ENCODE measurements at regions not wholly inside any gene's neighbourhood (a gene's known extent, or its start where the extent isn't known, plus 50 kb on each side); places are given as distances from the start of the nearest gene placed in this dataset.
"Not testable (repeated sequence)": the region's sequence is repeated elsewhere in the genome, so short reads cannot be mapped to it uniquely, and the experiment has no call there.

DNA sequence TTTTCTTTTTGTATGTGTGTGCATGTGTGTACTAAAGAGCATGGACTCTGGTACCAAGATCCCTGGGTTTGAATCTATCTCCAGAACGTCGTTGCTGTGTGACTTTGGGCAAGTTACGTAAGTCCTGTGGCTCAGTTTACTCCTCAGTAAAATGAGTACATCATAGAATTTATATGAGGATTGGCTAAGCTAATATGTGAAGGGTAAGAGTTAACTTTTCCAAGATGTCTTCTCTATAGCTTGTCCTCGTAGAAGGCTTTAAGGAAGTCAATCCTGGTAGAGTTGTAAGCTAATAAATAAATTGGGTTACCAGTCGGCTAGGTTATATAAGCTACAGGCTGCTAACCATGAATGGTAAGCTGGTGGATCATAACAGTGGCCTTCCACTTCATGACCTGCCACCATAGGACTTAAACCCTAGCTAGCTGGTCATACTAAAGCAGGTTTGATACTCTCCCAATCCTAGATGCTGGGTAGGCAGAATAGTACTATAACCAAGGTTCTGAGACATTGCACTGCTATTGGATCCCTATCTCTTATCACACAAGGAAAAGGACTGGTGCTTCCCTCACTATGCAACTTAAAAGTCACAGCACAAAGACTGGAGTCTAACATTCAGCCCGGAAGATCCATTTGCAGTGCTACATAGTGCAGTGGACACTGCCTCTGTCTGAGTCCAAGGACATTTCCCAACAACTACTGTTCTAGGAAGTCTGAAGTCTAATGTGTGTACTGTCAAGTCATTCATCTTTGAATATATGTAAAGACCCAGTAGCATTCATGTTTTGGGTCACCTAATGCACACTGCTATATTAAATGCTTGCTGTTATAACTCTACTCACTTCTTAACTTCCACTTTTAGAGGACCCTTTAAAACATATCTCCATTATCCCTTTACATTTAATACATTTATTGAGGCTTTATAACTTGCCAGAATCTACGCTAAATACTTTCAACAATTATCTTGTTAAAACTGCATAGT lies 156.2 kb downstream of the CRPPA start:
- Histone ChIP-seq H3K4me3 (ENCODE audit: low read length) (no peak overlapping the region), H3K27ac (ENCODE audit: low read length) (no peak overlapping the region), H3K9me3 (ENCODE audit: control insufficient read depth, low read length) (no peaks in the 10 kb centered on the region), H3K4me1 (ENCODE audit: control insufficient read depth, insufficient read depth, low read length) (no peaks in the 10 kb centered on the region), H3K27me3 (ENCODE audit: control insufficient read depth, insufficient read depth) (no peaks in the 10 kb centered on the region)
- ATAC-seq = no peak
- no peak for DNase-seq
- intact Hi-C loops (cut with DNase I) = no loop called here
- WGBS = 83% methylated on average over 7 of the region's 7 CpGs

DNA sequence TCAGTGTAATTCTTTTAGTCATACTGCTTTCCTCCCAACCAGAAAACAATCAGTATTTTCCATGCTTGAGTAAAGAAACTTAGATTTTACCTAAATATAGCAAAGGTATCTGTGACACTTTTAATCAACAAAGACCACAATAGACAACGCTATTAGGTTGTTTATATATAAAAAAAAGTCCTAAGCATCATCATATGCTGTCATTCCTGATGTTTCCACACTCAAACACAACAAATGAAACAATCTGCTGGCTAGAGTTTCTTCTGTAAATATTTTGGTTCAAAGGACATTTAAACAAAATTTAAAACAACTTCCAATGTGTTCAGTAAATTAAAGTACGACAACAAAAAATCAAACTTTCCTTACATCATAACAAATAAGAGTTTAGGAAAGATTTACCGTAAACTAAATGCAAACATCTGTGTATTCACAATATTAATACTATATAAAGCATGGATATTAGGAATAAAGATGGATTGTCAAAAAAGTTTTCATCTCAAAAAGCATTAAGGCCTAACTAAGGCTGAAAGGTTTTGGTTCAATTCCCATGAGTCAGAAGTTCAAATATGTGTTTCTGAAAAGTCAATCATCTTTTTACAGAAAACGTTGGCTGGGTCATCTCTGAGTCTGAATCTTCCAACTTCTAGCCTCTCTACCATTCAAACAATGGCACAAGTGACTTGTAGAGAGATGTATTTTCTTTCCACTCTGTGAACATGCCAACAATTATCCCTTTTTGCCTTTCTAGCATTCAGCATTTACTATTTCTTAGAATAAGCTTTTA lies 157.1 kb downstream of the CRPPA start:
- Histone ChIP-seq H3K4me1 (ENCODE audit: control insufficient read depth, insufficient read depth, low read length) (no peaks in the 10 kb centered on the region), H3K27me3 (ENCODE audit: control insufficient read depth, insufficient read depth) (no peaks in the 10 kb centered on the region), H3K4me3 (ENCODE audit: low read length) (no peak overlapping the region), H3K27ac (ENCODE audit: low read length) (no peak overlapping the region), H3K9me3 (ENCODE audit: control insufficient read depth, low read length) (no peaks in the 10 kb centered on the region)
- ATAC-seq = no peak
- 83% methylated on average over 4 of the region's 4 CpGs for WGBS
- intact Hi-C loops (cut with DNase I) = no loop called here
- no peak for DNase-seq

DNA sequence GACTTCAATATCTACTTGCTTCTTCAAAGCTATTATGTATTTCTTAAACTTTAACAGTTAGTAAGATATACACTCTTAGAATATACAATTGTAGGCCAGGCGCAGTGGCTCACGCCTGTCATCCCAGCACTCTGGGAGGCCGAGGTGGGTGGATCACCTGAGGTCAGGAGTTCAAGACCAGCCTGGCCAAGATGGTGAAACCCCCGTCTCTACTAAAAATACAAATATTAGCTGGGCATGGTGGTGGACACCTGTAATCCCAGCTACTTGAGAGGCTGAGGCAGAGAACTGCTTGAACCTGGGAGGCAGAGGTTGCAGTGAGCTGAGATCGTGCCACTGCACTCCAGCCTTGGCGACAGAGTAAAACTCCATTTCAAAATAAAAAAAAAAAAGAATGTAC lies 158.0 kb downstream of the CRPPA start:
- H3K4me1 ChIP-seq (ENCODE audit: control insufficient read depth, insufficient read depth, low read length); H3K27ac ChIP-seq (ENCODE audit: low read length); H3K4me3 ChIP-seq (ENCODE audit: low read length); ATAC-seq; intact Hi-C loops (cut with DNase I); H3K9me3 ChIP-seq (ENCODE audit: control insufficient read depth, low read length); DNase-seq; H3K27me3 ChIP-seq (ENCODE audit: control insufficient read depth, insufficient read depth): not testable (repeated sequence)
- WGBS = 98% methylated on average over 6 of the region's 6 CpGs

DNA sequence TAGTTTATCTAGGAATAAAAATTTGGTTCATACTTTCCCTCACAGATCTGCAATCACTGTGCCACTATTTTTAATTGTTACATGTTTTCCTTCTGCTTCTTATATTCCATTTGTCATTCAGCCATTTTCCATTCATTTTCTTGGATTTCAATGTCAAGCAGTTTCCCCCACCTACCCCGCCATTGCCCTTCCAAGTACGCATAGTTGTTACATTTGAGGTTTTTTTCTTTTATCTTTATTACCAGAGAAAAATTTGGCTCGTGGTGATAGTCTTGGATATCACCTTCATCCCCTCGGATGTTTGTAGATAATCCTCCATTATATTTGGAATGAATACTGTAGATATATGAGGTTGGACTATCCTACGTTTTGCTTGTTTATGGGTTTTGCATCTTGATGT lies 159.7 kb downstream of the CRPPA start:
- DNase-seq (no peak), ATAC-seq (no peak)
- Histone ChIP-seq H3K27ac (ENCODE audit: low read length) (no peak overlapping the region), H3K9me3 (ENCODE audit: control insufficient read depth, low read length) (no peaks in the 10 kb centered on the region), H3K4me3 (ENCODE audit: low read length) (no peak overlapping the region), H3K4me1 (ENCODE audit: control insufficient read depth, insufficient read depth, low read length) (no peaks in the 10 kb centered on the region), H3K27me3 (ENCODE audit: control insufficient read depth, insufficient read depth) (no peaks in the 10 kb centered on the region)
- intact Hi-C loops (cut with DNase I) = no loop called here
- WGBS = 75% methylated on average over 5 of the region's 5 CpGs

DNA sequence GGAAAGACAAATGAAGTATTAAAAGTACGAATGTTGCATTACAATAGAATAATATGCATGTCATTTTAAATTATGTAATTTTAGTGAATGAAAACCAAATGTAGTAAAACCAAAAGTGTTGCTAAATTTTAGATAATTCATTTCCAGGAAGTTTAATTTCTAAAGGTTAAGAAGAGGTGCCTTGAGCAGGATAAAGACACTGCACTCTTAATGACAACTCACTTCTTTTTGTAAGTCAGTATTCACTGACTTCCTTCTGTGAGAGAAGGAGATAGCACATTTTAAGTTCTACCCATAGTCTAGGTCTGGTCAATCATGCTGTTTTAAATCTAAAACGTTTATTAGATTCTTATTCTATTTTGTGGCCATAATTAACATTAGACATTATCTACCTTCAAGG lies 160.2 kb downstream of the CRPPA start:
- no peak overlapping the region for H3K27ac ChIP-seq (ENCODE audit: low read length)
- H3K4me1 ChIP-seq (ENCODE audit: control insufficient read depth, insufficient read depth, low read length) = no peaks in the 10 kb centered on the region
- DNase-seq (no peak), ATAC-seq (no peak)
- no peaks in the 10 kb centered on the region for H3K9me3 ChIP-seq (ENCODE audit: control insufficient read depth, low read length)
- H3K4me3 ChIP-seq (ENCODE audit: low read length) = no peak overlapping the region
- H3K27me3 ChIP-seq (ENCODE audit: control insufficient read depth, insufficient read depth) = no peaks in the 10 kb centered on the region
- intact Hi-C loops (cut with DNase I) = no loop called here
- WGBS = 71% methylated on average over 2 of the region's 2 CpGs

DNA sequence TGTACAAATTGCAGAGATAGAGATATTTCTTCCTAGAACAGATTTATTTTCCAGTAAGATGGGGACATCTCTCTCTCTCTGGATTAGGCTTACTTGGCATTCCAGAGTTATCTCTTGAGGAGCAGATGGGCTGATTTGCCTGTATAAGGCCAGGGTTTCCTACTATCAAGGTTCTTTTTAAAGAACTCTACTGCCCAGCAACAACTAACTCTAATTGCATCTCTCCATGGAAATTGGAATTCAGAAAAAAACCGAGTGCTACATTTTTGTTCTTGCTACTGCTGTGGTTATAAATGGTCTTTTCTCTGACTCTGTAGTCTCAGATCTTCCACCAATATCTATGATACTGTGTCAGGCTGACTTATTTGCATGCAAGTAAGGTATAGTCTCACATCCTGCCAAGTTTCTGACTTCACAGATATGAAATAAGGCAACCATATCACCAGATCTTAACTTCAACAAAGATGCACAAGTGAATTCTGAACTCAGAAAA lies 161.1 kb downstream of the CRPPA start:
- H3K4me3 ChIP-seq (ENCODE audit: low read length) = no peak overlapping the region
- DNase-seq = no peak
- no peak overlapping the region for H3K27ac ChIP-seq (ENCODE audit: low read length)
- intact Hi-C loops (cut with DNase I) = no loop called here
- WGBS = 49% methylated on average over 1 of the region's 1 CpG
- H3K9me3 ChIP-seq (ENCODE audit: control insufficient read depth, low read length) = no peaks in the 10 kb centered on the region
- no peaks in the 10 kb centered on the region for H3K4me1 ChIP-seq (ENCODE audit: control insufficient read depth, insufficient read depth, low read length)
- no peaks in the 10 kb centered on the region for H3K27me3 ChIP-seq (ENCODE audit: control insufficient read depth, insufficient read depth)
- no peak for ATAC-seq

DNA sequence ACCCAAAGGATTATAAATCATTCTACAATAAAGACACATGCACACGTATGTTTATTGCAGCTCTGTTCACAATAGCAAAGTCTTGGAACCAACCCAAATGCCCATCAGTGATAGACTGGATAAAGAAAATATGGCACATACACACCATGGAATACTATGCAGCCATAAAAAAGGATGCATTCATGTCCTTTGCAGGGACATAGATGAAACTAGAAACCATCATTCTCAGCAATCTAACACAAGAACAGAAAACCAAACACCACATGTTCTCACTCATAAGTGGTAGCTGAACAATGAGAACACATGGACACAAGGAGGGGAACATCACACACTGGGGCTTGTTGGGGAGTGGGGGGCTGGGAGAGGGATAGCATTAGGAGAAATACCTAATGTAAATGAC lies 164.9 kb downstream of the CRPPA start:
- H3K27ac ChIP-seq (ENCODE audit: low read length); H3K4me3 ChIP-seq (ENCODE audit: low read length); intact Hi-C loops (cut with DNase I); DNase-seq; H3K4me1 ChIP-seq (ENCODE audit: control insufficient read depth, insufficient read depth, low read length); H3K9me3 ChIP-seq (ENCODE audit: control insufficient read depth, low read length); ATAC-seq; H3K27me3 ChIP-seq (ENCODE audit: control insufficient read depth, insufficient read depth): not testable (repeated sequence)
- WGBS = 98% methylated on average over 1 of the region's 1 CpG

DNA sequence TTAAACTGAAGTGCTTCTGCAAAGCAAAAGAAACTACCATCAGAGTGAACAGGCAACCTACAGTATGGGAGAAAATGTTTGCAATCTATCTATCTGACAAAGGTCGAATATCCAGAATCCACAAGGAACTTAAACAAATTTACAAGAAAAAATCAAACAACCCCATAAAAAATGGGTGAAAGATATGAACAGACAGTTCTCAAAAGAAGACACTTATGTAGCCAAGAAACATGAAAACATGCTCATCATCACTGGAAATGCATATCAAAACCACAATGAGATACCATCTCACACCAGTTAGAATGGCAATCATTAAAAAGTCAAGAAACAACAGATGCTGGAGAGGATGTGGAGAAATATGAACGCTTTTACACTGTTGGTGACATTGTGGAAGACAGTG lies 165.4 kb downstream of the CRPPA start:
- H3K4me3 ChIP-seq (ENCODE audit: low read length); intact Hi-C loops (cut with DNase I); H3K27ac ChIP-seq (ENCODE audit: low read length); H3K27me3 ChIP-seq (ENCODE audit: control insufficient read depth, insufficient read depth); H3K9me3 ChIP-seq (ENCODE audit: control insufficient read depth, low read length); DNase-seq; H3K4me1 ChIP-seq (ENCODE audit: control insufficient read depth, insufficient read depth, low read length); ATAC-seq: not testable (repeated sequence)
- 100% methylated on average over 2 of the region's 2 CpGs for WGBS

DNA sequence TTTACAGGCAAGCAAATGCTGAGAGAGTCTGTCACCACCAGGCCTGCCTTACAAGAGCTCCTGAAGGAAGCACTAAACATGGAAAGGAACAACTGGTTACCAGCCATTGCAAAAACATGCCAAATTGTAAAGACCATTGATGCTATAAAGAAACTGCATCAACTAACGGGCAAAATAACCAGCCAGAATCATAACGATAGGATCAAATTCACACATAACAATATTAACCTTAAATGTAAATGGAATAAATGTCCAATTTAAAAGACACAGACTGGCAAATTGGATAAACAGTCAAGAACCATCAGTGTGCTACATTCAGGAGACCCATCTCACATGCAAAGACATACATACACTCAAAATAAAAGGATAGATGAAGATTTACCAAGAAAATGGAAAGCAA lies 170.7 kb downstream of the CRPPA start:
- DNase-seq; H3K27me3 ChIP-seq (ENCODE audit: control insufficient read depth, insufficient read depth); intact Hi-C loops (cut with DNase I); H3K9me3 ChIP-seq (ENCODE audit: control insufficient read depth, low read length); H3K4me1 ChIP-seq (ENCODE audit: control insufficient read depth, insufficient read depth, low read length); ATAC-seq; H3K27ac ChIP-seq (ENCODE audit: low read length); H3K4me3 ChIP-seq (ENCODE audit: low read length): not testable (repeated sequence)
- WGBS = 96% methylated on average over 2 of the region's 2 CpGs

DNA sequence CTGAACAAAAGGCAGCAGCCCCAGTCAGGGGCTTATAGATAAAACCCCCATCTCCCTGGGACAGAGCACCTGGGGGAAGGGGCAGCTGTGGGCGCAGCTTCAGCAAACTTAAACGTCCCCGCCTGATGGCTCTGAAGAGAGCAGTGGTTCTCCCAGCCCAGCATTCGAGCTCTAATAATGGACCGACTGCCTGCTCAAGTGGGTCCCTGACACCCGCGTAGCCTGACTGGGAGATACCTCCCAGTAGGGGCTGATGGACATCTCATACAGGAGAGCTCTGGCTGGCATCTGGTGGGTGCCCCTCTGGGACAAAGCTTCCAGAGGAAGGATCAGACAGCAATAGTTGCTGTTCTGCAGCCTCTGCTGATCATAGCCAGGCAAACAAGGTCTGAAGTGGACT lies 172.1 kb downstream of the CRPPA start:
- WGBS = 98% methylated on average over 7 of the region's 7 CpGs

GRCh38 chr7:16248556-16248955 lies 172.8 kb downstream of the CRPPA start:
- WGBS = 97% methylated on average over 6 of the region's 6 CpGs
- DNase-seq; H3K4me1 ChIP-seq (ENCODE audit: control insufficient read depth, insufficient read depth, low read length); ATAC-seq; H3K4me3 ChIP-seq (ENCODE audit: low read length); H3K27ac ChIP-seq (ENCODE audit: low read length); intact Hi-C loops (cut with DNase I); H3K27me3 ChIP-seq (ENCODE audit: control insufficient read depth, insufficient read depth); H3K9me3 ChIP-seq (ENCODE audit: control insufficient read depth, low read length): not testable (repeated sequence)

More for the DNA sequence above, 172.1 kb downstream of the CRPPA start:
- H3K9me3 ChIP-seq (ENCODE audit: control insufficient read depth, low read length); H3K27ac ChIP-seq (ENCODE audit: low read length); H3K4me3 ChIP-seq (ENCODE audit: low read length); H3K27me3 ChIP-seq (ENCODE audit: control insufficient read depth, insufficient read depth); intact Hi-C loops (cut with DNase I); H3K4me1 ChIP-seq (ENCODE audit: control insufficient read depth, insufficient read depth, low read length); ATAC-seq: not testable (repeated sequence)
- peak in 1 of 3 donors; percentile 29 for DNase-seq

All from right cardiac atrium (tissue), 5 donors.